HEK293 (cell line): ENCODE measurements at regions not wholly inside any gene's neighbourhood (a gene's known extent, or its start where the extent isn't known, plus 50 kb on each side); places are given as distances from the start of the nearest gene placed in this dataset.

ENCODE experiments used
- CTCF ChIA-PET: fragments of 350-600 bp; formaldehyde crosslinking; extraction: SDS; loops from one replicate; lab custom pipeline; 2021; ENCODE audit warnings: antibody characterized with exemption; lab: Yijun Ruan, JAX
- POLR2A ChIA-PET: fragments of 300-600 bp; formaldehyde crosslinking; extraction: SDS; loops from one replicate; lab custom pipeline; 2020; ENCODE audit warnings: antibody characterized with exemption, inconsistent platforms; lab: Yijun Ruan, JAX
- H3K27ac ChIP-seq: fragments of 200-500 bp; sonication (Bioruptor generic); 2 replicates; pipeline ENCODE4 v1.5.1; 2014; ENCODE audit warnings: low read depth, low read length, control low read depth, inconsistent platforms; ENCODE audit errors: extremely low read depth
- H3K36me3 ChIP-seq, 2 experiments: fragments of 200-500 bp in 1 of 2; sonication (Bioruptor generic) in 1 of 2; 1 replicate in 1 of 2; 2 replicates in 1 of 2; pipeline ENCODE4 v1.5.1; 2014 to 2017; ENCODE audit warnings: inconsistent platforms in 2 of 2, low read length in 2 of 2; ENCODE audit not compliant: control insufficient read depth in 2 of 2, insufficient read depth in 1 of 2
- H3K4me1 ChIP-seq: fragments of 200-500 bp; sonication (Bioruptor generic); 2 replicates; pipeline ENCODE4 v1.5.1; 2014; ENCODE audit warnings: mild to moderate bottlenecking, low read length, inconsistent platforms; ENCODE audit not compliant: control insufficient read depth, insufficient read depth
- H3K4me3 ChIP-seq: 2 replicates; pipeline ENCODE4 v1.5.1; 2011; ENCODE audit warnings: low read depth, mild to moderate bottlenecking, control low read depth, low read length, moderate library complexity
- H3K9me3 ChIP-seq: fragments of 200-500 bp; sonication (Bioruptor generic); 2 replicates; pipeline ENCODE4 v1.5.1; 2014; ENCODE audit warnings: low read depth, low read length, inconsistent platforms; ENCODE audit not compliant: control insufficient read depth, insufficient read depth
- HOXA7 ChIP-seq: sonication (generic); formaldehyde crosslinking; IDR thresholded peaks from 2 replicates; pipeline ENCODE4 v1.8.1; 2022; ENCODE audit warnings: missing genetic modification reagents, borderline replicate concordance
- IKZF3 ChIP-seq: fragments of 450-650 bp; IDR thresholded peaks from 2 replicates; pipeline ENCODE4 v1.5.0; 2018; ENCODE audit warnings: missing biosample characterization, mild to moderate bottlenecking, missing genetic modification characterization, moderate library complexity
- KLF9 ChIP-seq: fragments of 450-650 bp; formaldehyde crosslinking; IDR thresholded peaks from 2 replicates; pipeline ENCODE4 v1.5.1; 2016; ENCODE audit warnings: missing biosample characterization, missing genetic modification characterization, low read depth
- PRDM1 ChIP-seq: fragments of 450-650 bp; formaldehyde crosslinking; IDR thresholded peaks from 2 replicates; pipeline ENCODE4; 2016; ENCODE audit warnings: missing biosample characterization, missing genetic modification characterization
- REST ChIP-seq: fragments of 450-650 bp; formaldehyde crosslinking; IDR thresholded peaks from 2 replicates; pipeline ENCODE4 v1.5.1; 2016; ENCODE audit warnings: missing biosample characterization, missing genetic modification characterization
- ZBTB21 ChIP-seq: fragments of 450-650 bp; formaldehyde crosslinking; IDR thresholded peaks from 2 replicates; pipeline ENCODE4 v1.5.1; 2017; ENCODE audit warnings: missing biosample characterization, missing genetic modification characterization
- ZNF138 ChIP-seq: fragments of 450-650 bp; formaldehyde crosslinking; IDR thresholded peaks from 2 replicates; pipeline ENCODE4 v1.5.1; 2016; ENCODE audit warnings: missing biosample characterization, missing genetic modification characterization, borderline replicate concordance
- ZNF140 ChIP-seq: fragments of 450-650 bp; formaldehyde crosslinking; IDR thresholded peaks from 2 replicates; pipeline ENCODE4 v1.5.1; 2016; ENCODE audit warnings: missing biosample characterization, missing genetic modification characterization
- ZNF175 ChIP-seq: fragments of 450-650 bp; formaldehyde crosslinking; IDR thresholded peaks from 2 replicates; pipeline ENCODE4 v1.5.1; 2016; ENCODE audit warnings: missing biosample characterization, missing genetic modification characterization
- ZNF221 ChIP-seq: fragments of 450-650 bp; formaldehyde crosslinking; IDR thresholded peaks from 2 replicates; pipeline ENCODE4 v1.5.1; 2017; ENCODE audit warnings: missing biosample characterization, missing genetic modification characterization, borderline replicate concordance
- ZNF223 ChIP-seq: fragments of 450-650 bp; formaldehyde crosslinking; IDR thresholded peaks from 2 replicates; pipeline ENCODE4 v1.5.1; 2016; ENCODE audit warnings: missing biosample characterization, missing genetic modification characterization
- ZNF513 ChIP-seq: fragments of 450-650 bp; IDR thresholded peaks from 2 replicates; pipeline ENCODE4 v1.5.1; 2018; ENCODE audit warnings: missing biosample characterization, missing genetic modification characterization
- ZNF518A ChIP-seq: fragments of 450-650 bp; formaldehyde crosslinking; conservative IDR thresholded peaks from 2 replicates; pipeline ENCODE4 v1.5.1; 2016; ENCODE audit warnings: low read depth, missing biosample characterization, missing genetic modification characterization
- ZNF521 ChIP-seq: fragments of 450-650 bp; formaldehyde crosslinking; IDR thresholded peaks from 2 replicates; pipeline ENCODE4 v1.5.1; 2017; ENCODE audit warnings: missing biosample characterization, mild to moderate bottlenecking, missing genetic modification characterization
- ZNF76 ChIP-seq: fragments of 450-650 bp; formaldehyde crosslinking; IDR thresholded peaks from 2 replicates; pipeline ENCODE4; 2016; ENCODE audit warnings: low read depth, missing biosample characterization, missing genetic modification characterization, borderline replicate concordance
- ZNF792 ChIP-seq: fragments of 450-650 bp; formaldehyde crosslinking; IDR thresholded peaks from 2 replicates; pipeline ENCODE4 v1.5.1; 2016; ENCODE audit warnings: missing biosample characterization, missing genetic modification characterization
- ZSCAN4 ChIP-seq: fragments of 450-650 bp; formaldehyde crosslinking; IDR thresholded peaks from 2 replicates; pipeline ENCODE4 v1.5.1; 2017; ENCODE audit warnings: missing biosample characterization, missing genetic modification characterization

- TF ChIP-seq ZNF221 (tag by site-specific recombination) (no peak), ZNF513 (tag by site-specific recombination) (no peak), ZNF792 (tag by site-specific recombination) (no peak), PRDM1 (tag by site-specific recombination) (no peak)
Observed at GRCh38 chr3:117105686-117106085, 396.1 kb downstream of the TUSC7 start.

GRCh38 chr3:117106396-117106795 is 396.8 kb downstream of the TUSC7 start:
- Histone ChIP-seq H3K4me1 (no peaks in the 10 kb centered on the region), H3K27ac (no peak overlapping the region), H3K36me3 (no peaks in the 10 kb centered on the region)
- no peak for TF ChIP-seq ZSCAN4 (tag by site-specific recombination)
- TF ChIP-seq ZNF518A (tag by site-specific recombination) = no peak
- no peak for TF ChIP-seq REST (tag by site-specific recombination)
- no peak for TF ChIP-seq HOXA7
- TF ChIP-seq, all 188 proteins: peak for 0
- ChIA-PET CTCF (no interaction called here), POLR2A (no interaction called here)
- Histone ChIP-seq H3K9me3 (no peaks in the 10 kb centered on the region), H3K4me3 (no peak overlapping the region)

More at GRCh38 chr3:117105686-117106085, 396.1 kb downstream of the TUSC7 start:
- Histone ChIP-seq H3K27ac (no peak overlapping the region), H3K9me3 (no peaks in the 10 kb centered on the region), H3K36me3 (no peaks in the 10 kb centered on the region), H3K4me3 (no peak overlapping the region), H3K4me1 (no peaks in the 10 kb centered on the region)
- POLR2A ChIA-PET = no interaction called here
- CTCF ChIA-PET = no interaction called here

- Histone ChIP-seq H3K4me1 (no peaks in the 10 kb centered on the region), H3K27ac (no peak overlapping the region), H3K4me3 (no peak overlapping the region), H3K36me3 (no peaks in the 10 kb centered on the region), H3K9me3 (no peaks in the 10 kb centered on the region)
- ChIA-PET CTCF (no interaction called here), POLR2A (no interaction called here)
- TF ChIP-seq REST (tag by site-specific recombination) = no peak
- no peak for TF ChIP-seq ZBTB21 (tag by site-specific recombination)
- TF ChIP-seq IKZF3 (tag by site-specific recombination) = no peak
- no peak for TF ChIP-seq ZNF76 (tag by site-specific recombination)
- TF ChIP-seq ZNF175 (tag by site-specific recombination) = no peak
- TF ChIP-seq ZNF140 (tag by site-specific recombination) = no peak
- no peak for TF ChIP-seq ZNF223 (tag by site-specific recombination)
- no peak for TF ChIP-seq ZNF521 (tag by site-specific recombination)
- no peak for TF ChIP-seq ZNF138 (tag by site-specific recombination)
- no peak for TF ChIP-seq KLF9 (tag by site-specific recombination)
Observed at GRCh38 chr3:117107946-117108345, 398.4 kb downstream of the TUSC7 start.
